Hepatocyte (in vitro differentiated cells): ENCODE measurements at regions not wholly inside any gene's neighbourhood (a gene's known extent, or its start where the extent isn't known, plus 50 kb on each side); places are given as distances from the start of the nearest gene placed in this dataset.

ENCODE experiments used
- DNase-seq: peaks from one replicate; pipeline ENCODE4 v3.0.0-alpha.2; 2016; ENCODE audit warnings: low spot score
- H2AFZ ChIP-seq: fragments of 200-600 bp; sonication (generic); 2 replicates; pipeline ENCODE4 v1.6.0; 2016; ENCODE audit warnings: antibody characterized with exemption, mild to moderate bottlenecking
- H3K27ac ChIP-seq: fragments of 200-600 bp; sonication (generic); 2 replicates; pipeline ENCODE4 v1.5.1; 2016; ENCODE audit warnings: mild to moderate bottlenecking
- H3K27me3 ChIP-seq: fragments of 200-600 bp; sonication (generic); 2 replicates; pipeline ENCODE4 v1.6.1; 2016
- H3K36me3 ChIP-seq: fragments of 200-600 bp; sonication (generic); replicated peaks from 2 replicates; pipeline ENCODE4 v1.5.1; 2016; ENCODE audit warnings: low read depth; ENCODE audit not compliant: insufficient read depth
- H3K4me1 ChIP-seq: fragments of 200-600 bp; sonication (generic); 2 replicates; pipeline ENCODE4 v1.5.1; 2016; ENCODE audit warnings: mild to moderate bottlenecking, moderate library complexity; ENCODE audit not compliant: insufficient read depth
- H3K4me2 ChIP-seq: fragments of 200-600 bp; sonication (generic); 2 replicates; pipeline ENCODE4 v1.6.0; 2016
- H3K4me3 ChIP-seq: fragments of 200-600 bp; sonication (generic); 2 replicates; pipeline ENCODE4 v1.5.1; 2016; ENCODE audit warnings: mild to moderate bottlenecking
- H3K79me2 ChIP-seq: fragments of 200-600 bp; sonication (generic); 2 replicates; pipeline ENCODE4 v1.6.0; 2017; ENCODE audit warnings: mild to moderate bottlenecking
- H3K9me2 ChIP-seq: fragments of 200-600 bp; sonication (generic); replicated peaks from 2 replicates; pipeline ENCODE4 v1.6.0; 2017; ENCODE audit warnings: mild to moderate bottlenecking; ENCODE audit not compliant: insufficient read depth
- H3K9me3 ChIP-seq: fragments of 200-600 bp; sonication (generic); 2 replicates; pipeline ENCODE4 v1.5.1; 2016; ENCODE audit warnings: low read depth, mild to moderate bottlenecking
- H4K20me1 ChIP-seq: fragments of 200-600 bp; sonication (generic); 2 replicates; pipeline ENCODE4 v1.6.0; 2016; ENCODE audit warnings: mild to moderate bottlenecking; ENCODE audit not compliant: insufficient read depth, poor library complexity, severe bottlenecking
- EZH2 ChIP-seq: fragments of 200-600 bp; sonication (generic); IDR thresholded peaks from 2 replicates; pipeline ENCODE4 v1.6.1; 2016; ENCODE audit warnings: antibody characterized with exemption, mild to moderate bottlenecking, borderline replicate concordance
- EZH2phosphoT487 ChIP-seq: fragments of 200-600 bp; sonication (generic); IDR thresholded peaks from one replicate; pipeline ENCODE4 v1.6.1; 2018; ENCODE audit warnings: antibody characterized with exemption, mild to moderate bottlenecking, low read depth, moderate library complexity; ENCODE audit not compliant: unreplicated experiment, severe bottlenecking
- WGBS: methylation state at CpG from one replicate; pipeline ENCODE4 v1.1.6; 2016; ENCODE audit warnings: low lambda C conversion rate; ENCODE audit errors: missing lambda C conversion rate; 5-methylcytosine and 5-hydroxymethylcytosine counted together
- TF ChIP-seq, protein P1 (sequence below): fragments of 200-600 bp; sonication (generic); IDR thresholded peaks from 2 replicates; pipeline ENCODE4 v1.5.1; 2016; ENCODE audit warnings: antibody characterized with exemption, mild to moderate bottlenecking; ENCODE audit not compliant: poor library complexity

DNA sequence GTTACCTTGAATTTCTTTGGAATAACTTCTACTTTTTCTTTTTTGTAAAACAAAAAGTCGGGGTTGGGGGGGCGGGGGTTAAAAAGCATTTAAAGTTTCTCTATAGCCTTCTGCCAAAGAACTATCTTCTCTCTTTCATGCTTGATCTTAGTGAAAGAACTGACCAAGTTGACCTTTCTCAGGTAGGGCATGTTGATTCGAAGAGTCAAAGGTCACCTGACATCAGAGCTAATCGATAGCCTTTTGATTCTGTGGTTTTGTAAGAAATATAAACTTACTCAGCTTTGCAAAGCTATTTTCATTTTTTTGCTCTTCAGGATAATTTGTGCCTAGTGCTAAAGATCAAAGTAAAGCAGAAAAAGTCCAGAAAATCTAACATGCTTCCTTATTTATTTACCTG is 181.5 kb downstream of the IRS2 start:
- 88% methylated on average over 4 of the region's 4 CpGs for WGBS
- TF ChIP-seq EZH2 (no peak), EZH2phosphoT487 (no peak)
- TF ChIP-seq, protein P1, sequence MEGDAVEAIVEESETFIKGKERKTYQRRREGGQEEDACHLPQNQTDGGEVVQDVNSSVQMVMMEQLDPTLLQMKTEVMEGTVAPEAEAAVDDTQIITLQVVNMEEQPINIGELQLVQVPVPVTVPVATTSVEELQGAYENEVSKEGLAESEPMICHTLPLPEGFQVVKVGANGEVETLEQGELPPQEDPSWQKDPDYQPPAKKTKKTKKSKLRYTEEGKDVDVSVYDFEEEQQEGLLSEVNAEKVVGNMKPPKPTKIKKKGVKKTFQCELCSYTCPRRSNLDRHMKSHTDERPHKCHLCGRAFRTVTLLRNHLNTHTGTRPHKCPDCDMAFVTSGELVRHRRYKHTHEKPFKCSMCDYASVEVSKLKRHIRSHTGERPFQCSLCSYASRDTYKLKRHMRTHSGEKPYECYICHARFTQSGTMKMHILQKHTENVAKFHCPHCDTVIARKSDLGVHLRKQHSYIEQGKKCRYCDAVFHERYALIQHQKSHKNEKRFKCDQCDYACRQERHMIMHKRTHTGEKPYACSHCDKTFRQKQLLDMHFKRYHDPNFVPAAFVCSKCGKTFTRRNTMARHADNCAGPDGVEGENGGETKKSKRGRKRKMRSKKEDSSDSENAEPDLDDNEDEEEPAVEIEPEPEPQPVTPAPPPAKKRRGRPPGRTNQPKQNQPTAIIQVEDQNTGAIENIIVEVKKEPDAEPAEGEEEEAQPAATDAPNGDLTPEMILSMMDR = no peak
- no peak overlapping the region for H3K4me2 ChIP-seq
- no peaks in the 10 kb centered on the region for H4K20me1 ChIP-seq
- H3K9me2 ChIP-seq = no peaks in the 10 kb centered on the region
- H3K4me3 ChIP-seq = no peak overlapping the region
- no peaks in the 10 kb centered on the region for H3K79me2 ChIP-seq
- H3K9me3 ChIP-seq = no peaks in the 10 kb centered on the region
- H3K4me1 ChIP-seq = peaks cover 7% of the 10 kb centered on the region
- H3K27ac ChIP-seq = no peak overlapping the region
- H2AFZ ChIP-seq = no peak overlapping the region
- DNase-seq = no peak
- no peaks in the 10 kb centered on the region for H3K36me3 ChIP-seq
- no peaks in the 10 kb centered on the region for H3K27me3 ChIP-seq

- TF ChIP-seq, protein P1 = no peak
- no peak for TF ChIP-seq EZH2
- TF ChIP-seq EZH2phosphoT487 = no peak
- peaks cover 7% of the 10 kb centered on the region for H3K4me1 ChIP-seq
- no peak overlapping the region for H2AFZ ChIP-seq
- no peaks in the 10 kb centered on the region for H3K9me3 ChIP-seq
- H3K9me2 ChIP-seq = no peaks in the 10 kb centered on the region
- 74% methylated on average over 5 of the region's 5 CpGs for WGBS
- no peaks in the 10 kb centered on the region for H3K79me2 ChIP-seq
- H3K36me3 ChIP-seq = no peaks in the 10 kb centered on the region
- no peak overlapping the region for H3K4me3 ChIP-seq
- H3K4me2 ChIP-seq = no peak overlapping the region
- no peaks in the 10 kb centered on the region for H4K20me1 ChIP-seq
- no peaks in the 10 kb centered on the region for H3K27me3 ChIP-seq
- no peak for DNase-seq
- no peak overlapping the region for H3K27ac ChIP-seq
These were observed 184.0 kb downstream of the IRS2 start for GRCh38 chr13:109602356-109602755.

- H2AFZ ChIP-seq = no peak overlapping the region
- H3K4me3 ChIP-seq = no peak overlapping the region
- no peak overlapping the region for H3K27ac ChIP-seq
- H3K9me3 ChIP-seq = no peaks in the 10 kb centered on the region
- no peak overlapping the region for H3K4me2 ChIP-seq
- no peaks in the 10 kb centered on the region for H3K9me2 ChIP-seq
- DNase-seq = no peak
- TF ChIP-seq, protein P1 = no peak
- TF ChIP-seq EZH2 (no peak), EZH2phosphoT487 (no peak)
- H4K20me1 ChIP-seq = no peaks in the 10 kb centered on the region
- H3K4me1 ChIP-seq = no peaks in the 10 kb centered on the region
- H3K79me2 ChIP-seq = no peaks in the 10 kb centered on the region
- no peaks in the 10 kb centered on the region for H3K36me3 ChIP-seq
- 82% methylated on average over 11 of the region's 11 CpGs for WGBS
- H3K27me3 ChIP-seq = no peaks in the 10 kb centered on the region
These were observed 186.3 kb downstream of the IRS2 start for GRCh38 chr13:109599901-109600657.
